HCT116 (cell line): ENCODE measurements at regions not wholly inside any gene's neighbourhood (a gene's known extent, or its start where the extent isn't known, plus 50 kb on each side); places are given as distances from the start of the nearest gene placed in this dataset.
A peak's percentile ranks its signal among the peaks of the same experiment; 100 is the strongest.

Source experiments
- ATAC-seq: fragments of 200-7000 bp; cut with Tn5 transposase; 2 replicates; pipeline ENCODE4 v1.9.1; 2020; ENCODE audit warnings: mild to moderate bottlenecking, moderate library complexity
- BruUV-seq: library from RNA; stranded (reverse); fragments of 400-500 nt; replicated peaks from 2 replicates; lab custom pipeline; 2021; lab: Mats Ljungman, UMichigan
- CTCF ChIA-PET: fragments of 300-600 bp; sonication (Branson Sonifier 250); formaldehyde crosslinking; loops from one replicate; lab custom pipeline; 2021; ENCODE audit warnings: antibody characterized with exemption; lab: Charles Lee
- POLR2A ChIA-PET: fragments of 300-600, 350-600 bp; sonication (Branson Sonifier 250); formaldehyde crosslinking; loops from one replicate; lab custom pipeline; 2021; ENCODE audit warnings: antibody characterized with exemption; lab: Charles Lee
- RAD21 ChIA-PET, 2 experiments: fragments of 300-600 bp; sonication (Branson Sonifier 250); formaldehyde crosslinking; loops; one replicate each; lab custom pipeline; 2023; ENCODE audit warnings: low total read pairs in 2 of 2; ENCODE audit not compliant: uncharacterized antibody in 2 of 2, unreplicated experiment in 2 of 2, low non-redundant PET in 1 of 2; lab: Charles Lee
- DNase-seq: peaks from one replicate; pipeline ENCODE4 v3.0.0-alpha.2; 2010; ENCODE audit warnings: low read depth, low spot score
- H2AFZ ChIP-seq: fragments of 200-600 bp; shearing (Covaris generic), sonication (generic); 2 replicates; pipeline ENCODE4 v1.6.1; 2017; ENCODE audit warnings: low read depth, mixed run types, mixed read lengths, antibody characterized with exemption, low read length; ENCODE audit not compliant: poor library complexity, severe bottlenecking
- H3K27ac ChIP-seq: 2 replicates; pipeline ENCODE4 v1.5.1; 2012; ENCODE audit warnings: low read depth, low read length
- H3K27me3 ChIP-seq: fragments of 200-600 bp; sonication (generic); 2 replicates; pipeline ENCODE4 v1.6.1; 2016; ENCODE audit warnings: mixed run types, low read length, mixed read lengths; ENCODE audit not compliant: insufficient read depth
- H3K36me3 ChIP-seq, 2 experiments: fragments of 200-500 bp in 1 of 2; fragments of 200-600 bp in 1 of 2; sonication (Bioruptor generic) in 1 of 2; sonication (generic) in 1 of 2; 2 replicates each; pipeline versions ENCODE4 v1.5.1 to v1.6.1; 2014 to 2016; ENCODE audit warnings: low read length in 2 of 2, inconsistent platforms in 1 of 2, mixed read lengths in 1 of 2, mixed run types in 1 of 2; ENCODE audit not compliant: insufficient read depth in 2 of 2, control insufficient read depth in 1 of 2
- H3K4me1 ChIP-seq, 2 experiments: fragments of 200-600 bp in 1 of 2; sonication (generic) in 1 of 2; 2 replicates each; pipeline versions ENCODE4 v1.5.1 to v1.6.1; 2012 to 2017; ENCODE audit warnings: low read length in 2 of 2, inconsistent platforms in 1 of 2, mild to moderate bottlenecking in 1 of 2, mixed read lengths in 1 of 2, mixed run types in 1 of 2, moderate library complexity in 1 of 2; ENCODE audit not compliant: insufficient read depth in 2 of 2, control insufficient read depth in 1 of 2
- H3K4me2 ChIP-seq: fragments of 200-600 bp; sonication (generic); 2 replicates; pipeline ENCODE4 v1.6.1; 2017; ENCODE audit warnings: mixed run types, low read length, mixed read lengths
- H3K4me3 ChIP-seq, 2 experiments: fragments of 200-600 bp in 1 of 2; sonication (generic) in 1 of 2; replicated peaks in 1 of 2; 2 replicates each; pipeline ENCODE4 v1.5.1; 2011 to 2016; ENCODE audit warnings: low read length in 2 of 2, control low read depth in 1 of 2, low read depth in 1 of 2, mild to moderate bottlenecking in 1 of 2, mixed read lengths in 1 of 2, mixed run types in 1 of 2
- H3K79me2 ChIP-seq: fragments of 200-600 bp; sonication (generic); 2 replicates; pipeline ENCODE4 v1.6.1; 2017; ENCODE audit warnings: mild to moderate bottlenecking, mixed run types, low read length, moderate library complexity, mixed read lengths; ENCODE audit not compliant: insufficient read depth
- H3K9ac ChIP-seq: fragments of 200-600 bp; sonication (generic); 2 replicates; pipeline ENCODE4 v1.6.1; 2016; ENCODE audit warnings: low read length, mixed read lengths
- H3K9me2 ChIP-seq: fragments of 200-600 bp; sonication (generic), shearing (Covaris generic); 2 replicates; pipeline ENCODE4 v1.6.1; 2017; ENCODE audit warnings: mixed run types, mild to moderate bottlenecking, moderate library complexity; ENCODE audit not compliant: insufficient read depth
- H3K9me3 ChIP-seq, 2 experiments: fragments of 200-500 bp in 1 of 2; fragments of 200-600 bp in 1 of 2; sonication (Bioruptor generic) in 1 of 2; sonication (generic) in 1 of 2; 2 replicates each; pipeline ENCODE4 v1.6.1; 2014 to 2017; ENCODE audit warnings: low read length in 2 of 2, mixed read lengths in 2 of 2, inconsistent platforms in 1 of 2, low read depth in 1 of 2, mild to moderate bottlenecking in 1 of 2, mixed run types in 1 of 2, moderate library complexity in 1 of 2; ENCODE audit not compliant: control insufficient read depth in 1 of 2, insufficient read depth in 1 of 2
- H4K20me1 ChIP-seq: fragments of 200-600 bp; sonication (generic), shearing (Covaris generic); 2 replicates; pipeline ENCODE4 v1.6.1; 2017; ENCODE audit warnings: mixed run types, mild to moderate bottlenecking, moderate library complexity; ENCODE audit not compliant: insufficient read depth
- CBX3 ChIP-seq: IDR thresholded peaks from 2 replicates; pipeline ENCODE4 v1.6.1; 2012; ENCODE audit warnings: low read depth
- CTCF ChIP-seq, 3 experiments: fragments of 200-600 bp in 1 of 3; sonication (generic) in 1 of 3; IDR thresholded peaks in 2 of 3; conservative IDR thresholded peaks in 1 of 3; 2 replicates each; pipeline ENCODE4 v1.5.1; 2012 to 2017; ENCODE audit warnings: low read depth in 2 of 3, low read length in 2 of 3, antibody characterized with exemption in 1 of 3, borderline replicate concordance in 1 of 3, control low read depth in 1 of 3, mild to moderate bottlenecking in 1 of 3, mixed read lengths in 1 of 3, mixed run types in 1 of 3, moderate library complexity in 1 of 3; ENCODE audit not compliant: insufficient read depth in 1 of 3
- EGR1 ChIP-seq: IDR thresholded peaks from 2 replicates; pipeline ENCODE4 v1.6.1; 2012; ENCODE audit warnings: low read depth
- ELF1 ChIP-seq: IDR thresholded peaks from 2 replicates; pipeline ENCODE4 v1.6.1; 2012; ENCODE audit warnings: low read depth, borderline replicate concordance
- EZH2 ChIP-seq: fragments of 200-600 bp; sonication (generic); IDR thresholded peaks from 2 replicates; pipeline ENCODE4 v1.6.1; 2017; ENCODE audit warnings: antibody characterized with exemption, mixed run types
- EZH2phosphoT487 ChIP-seq: fragments of 200-600 bp; IDR thresholded peaks from 2 replicates; pipeline ENCODE4 v1.6.1; 2018; ENCODE audit warnings: antibody characterized with exemption, borderline replicate concordance
- FOSL1 ChIP-seq: IDR thresholded peaks from 2 replicates; pipeline ENCODE4 v1.6.1; 2012; ENCODE audit warnings: low read depth
- POLR2A ChIP-seq: IDR thresholded peaks from 2 replicates; pipeline ENCODE4 v1.7.0; 2011; ENCODE audit warnings: borderline replicate concordance; ENCODE audit not compliant: insufficient read depth, insufficient read length; ENCODE audit errors: extremely low read depth
- REST ChIP-seq: IDR thresholded peaks from 2 replicates; pipeline ENCODE4 v1.6.1; 2012; ENCODE audit warnings: low read depth
- YY1 ChIP-seq: IDR thresholded peaks from 2 replicates; pipeline ENCODE4 v1.6.1; 2011; ENCODE audit warnings: low read length, low read depth, moderate library complexity, mild to moderate bottlenecking; ENCODE audit not compliant: insufficient replicate concordance; ENCODE audit errors: extremely low read depth
- ZBTB33 ChIP-seq: IDR thresholded peaks from 2 replicates; pipeline ENCODE4 v1.6.1; 2011; ENCODE audit warnings: mild to moderate bottlenecking, low read length, moderate library complexity; ENCODE audit not compliant: insufficient replicate concordance; ENCODE audit errors: extremely low read depth
- ZFX ChIP-seq: fragments of 450-650 bp; IDR thresholded peaks from 2 replicates; pipeline ENCODE4 v1.6.1; 2017
- ZNF274 ChIP-seq: fragments of 200-500 bp; sonication (Bioruptor generic); IDR thresholded peaks from 2 replicates; pipeline ENCODE4 v1.6.1; 2014; ENCODE audit warnings: mild to moderate bottlenecking, low read depth, low read length, inconsistent platforms
- intact Hi-C: fragments of 100-400 bp; cut with micrococcal nuclease; formaldehyde crosslinking; loops from 2 replicates; pipeline ENCODE4 v1.10.0; 2022
- TF ChIP-seq, protein P1 (sequence below): IDR thresholded peaks from 2 replicates; pipeline ENCODE4 v1.6.1; 2012

DNA sequence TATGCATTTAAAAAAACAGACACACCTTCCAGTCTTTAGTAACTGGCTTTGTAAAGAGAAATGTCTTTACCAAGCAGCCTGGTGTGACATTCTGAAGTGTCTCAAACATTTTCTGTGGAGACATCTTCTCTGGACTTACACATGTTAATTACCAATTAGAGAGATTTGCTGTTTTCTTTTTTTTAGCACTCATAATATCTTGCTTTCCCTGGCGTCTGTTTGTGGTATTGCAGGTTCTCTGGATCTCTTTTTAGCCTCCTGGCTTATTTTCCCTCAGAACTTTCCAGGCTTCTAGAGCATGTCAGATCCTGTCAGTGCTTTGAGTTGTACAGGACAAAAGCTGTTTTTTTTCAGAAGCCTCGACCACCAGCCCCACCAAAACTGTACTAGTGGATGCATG, 92.5 kb downstream of the MSX2 start:
- Histone ChIP-seq H3K9me2 (no peaks in the 10 kb centered on the region), H3K4me1 (no peaks in the 10 kb centered on the region), H3K36me3 (no peaks in the 10 kb centered on the region), H3K9me3 (no peaks in the 10 kb centered on the region), H3K4me3 (no peak overlapping the region), H3K79me2 (no peaks in the 10 kb centered on the region), H3K4me2 (no peak overlapping the region), H4K20me1 (no peaks in the 10 kb centered on the region), H2AFZ (peak overlapping the region; percentile 17), H3K27me3 (no peaks in the 10 kb centered on the region), H3K27ac (no peak overlapping the region), H3K9ac (no peak overlapping the region)
- no TSS peak for BruUV-seq
- intact Hi-C loops = no loop called here
- TF ChIP-seq POLR2A (no peak), CTCF (IDR thresholded peaks at IDR 0.05 in 2 of 3, conservative IDR thresholded peaks at IDR 0.05 in 1 of 3; ENCODE audit: borderline replicate concordance in 1 of 3, insufficient read depth in 1 of 3, low read depth in 2 of 3, low read length in 2 of 3) (peak; percentile 10 to 65 (median 58); a peak in 4 of 6 replicates), ZBTB33 (no peak)
- ChIA-PET CTCF (no interaction called here), POLR2A (no interaction called here), RAD21 (no interaction called here)
- DNase-seq (no peak), ATAC-seq (peak; percentile 66)

- H3K79me2 ChIP-seq = no peaks in the 10 kb centered on the region
- no peaks in the 10 kb centered on the region for H3K27me3 ChIP-seq
- ChIA-PET POLR2A (no interaction called here), CTCF (no interaction called here), RAD21 (no interaction called here)
- no peak overlapping the region for H3K4me2 ChIP-seq
- no peaks in the 10 kb centered on the region for H3K9me3 ChIP-seq
- intact Hi-C loops = no loop called here
- no TSS peak for BruUV-seq
- no peaks in the 10 kb centered on the region for H3K4me1 ChIP-seq
- H3K4me3 ChIP-seq = no peak overlapping the region
- no peak overlapping the region for H3K9ac ChIP-seq
- no peaks in the 10 kb centered on the region for H4K20me1 ChIP-seq
- no peaks in the 10 kb centered on the region for H3K9me2 ChIP-seq
- ATAC-seq (no peak), DNase-seq (no peak)
- no peak overlapping the region for H3K27ac ChIP-seq
- H3K36me3 ChIP-seq = no peaks in the 10 kb centered on the region
- H2AFZ ChIP-seq = no peak overlapping the region
- TF ChIP-seq, protein P1, sequence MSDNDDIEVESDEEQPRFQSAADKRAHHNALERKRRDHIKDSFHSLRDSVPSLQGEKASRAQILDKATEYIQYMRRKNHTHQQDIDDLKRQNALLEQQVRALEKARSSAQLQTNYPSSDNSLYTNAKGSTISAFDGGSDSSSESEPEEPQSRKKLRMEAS = no peak
- no peak for TF ChIP-seq ELF1
- TF ChIP-seq FOSL1 = no peak
- TF ChIP-seq REST = no peak
- no peak for TF ChIP-seq EZH2phosphoT487
- TF ChIP-seq YY1 = no peak
- no peak for TF ChIP-seq EGR1
- no peak for TF ChIP-seq ZFX
- no peak for TF ChIP-seq CBX3
- TF ChIP-seq EZH2 = no peak
- no peak for TF ChIP-seq ZNF274
Measured at GRCh38 chr5:174811438-174811837, 87.1 kb downstream of the MSX2 start.
